T-helper 2 cell treated with Interferon-gamma antibody and Interleukin-4, amounts not matched to agents 100 ng/mL and 5 ng/mL, for 36 hours (primary cell): ENCODE measurements at regions not wholly inside any gene's neighbourhood (a gene's known extent, or its start where the extent isn't known, plus 50 kb on each side); places are given as distances from the start of the nearest gene placed in this dataset.
"Not testable (repeated sequence)": the region's sequence is repeated elsewhere in the genome, so short reads cannot be mapped to it uniquely, and the experiment has no call there.

ENCODE experiments used
- intact Hi-C: fragments of 100-400 bp; cut with micrococcal nuclease; formaldehyde crosslinking; loops from one replicate; pipeline ENCODE4 v1.15.1; 2023

DNA sequence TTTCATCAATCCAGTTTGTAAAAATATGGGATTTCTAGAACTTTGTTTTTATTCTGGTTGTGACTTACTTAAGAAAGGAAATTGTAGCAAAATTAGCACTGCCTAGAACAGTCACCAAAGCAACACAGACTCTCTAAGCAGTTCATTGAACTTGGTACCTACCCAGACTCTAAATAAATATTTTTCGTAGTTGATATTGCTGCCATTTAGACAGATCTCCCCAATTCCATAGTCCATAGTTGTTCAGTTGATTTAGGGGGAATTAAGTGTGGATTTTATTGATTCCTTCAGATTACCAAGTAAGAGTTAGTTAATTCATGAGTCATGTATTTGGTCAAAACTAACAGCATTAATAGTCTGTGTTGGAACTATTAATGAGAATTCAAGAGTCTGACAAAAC is 822.5 kb downstream of the DHX35 start:
- intact Hi-C loops = no loop called here

DNA sequence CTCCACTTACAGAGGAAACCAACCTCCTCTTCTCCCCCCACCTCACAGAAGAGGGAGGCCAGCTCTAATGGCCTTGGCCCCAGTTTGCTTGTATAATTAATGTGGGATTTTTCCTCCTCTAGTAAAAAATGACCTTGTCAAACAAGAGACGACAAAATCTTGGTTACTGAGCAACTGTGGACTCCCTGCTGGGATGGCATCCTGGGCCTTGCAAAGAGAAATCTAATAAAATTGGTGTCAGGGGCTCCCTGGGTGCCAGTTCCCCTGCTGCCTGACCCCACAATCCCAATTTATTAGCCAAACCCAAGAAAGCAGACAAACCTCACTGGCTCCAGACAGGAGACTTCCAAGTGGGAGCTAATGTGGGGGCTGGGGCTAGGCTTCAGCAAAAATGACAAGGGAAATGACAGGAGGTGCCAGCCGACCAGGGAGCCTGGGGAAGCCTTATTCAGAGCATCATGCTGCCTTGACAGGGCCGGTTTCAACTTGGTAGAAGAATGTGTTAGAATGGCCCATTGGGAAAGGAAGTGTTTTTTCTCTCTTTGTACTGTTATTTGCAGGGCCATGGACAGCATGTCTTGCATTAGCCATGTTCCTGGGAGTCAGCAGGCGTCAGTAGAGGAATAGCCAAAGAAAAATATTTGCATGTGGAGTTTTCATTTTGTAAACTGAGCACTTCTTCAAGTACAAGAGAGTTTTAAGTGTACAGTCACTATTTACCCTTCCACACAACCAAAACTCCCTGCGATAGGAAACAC is 816.9 kb downstream of the DHX35 start:
- intact Hi-C loops = no loop called here

DNA sequence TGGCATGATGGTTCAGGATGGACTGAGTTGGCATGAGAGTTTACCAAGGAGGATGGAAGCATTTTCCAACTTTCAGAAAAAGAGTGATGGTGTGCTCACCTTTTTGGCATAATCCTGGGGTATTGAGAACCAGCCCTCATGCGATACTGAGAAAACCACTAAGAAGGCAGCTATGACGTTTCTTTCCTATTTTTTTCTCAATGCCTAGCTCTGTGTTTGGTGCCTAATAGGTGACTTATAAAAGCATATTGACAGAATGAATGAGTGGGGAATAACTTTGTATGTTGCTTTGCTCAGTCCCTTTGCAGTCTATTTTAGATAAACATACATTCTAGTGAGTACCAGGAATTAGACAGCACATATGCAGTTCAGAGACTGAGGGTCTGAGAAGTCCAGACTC is 816.3 kb downstream of the DHX35 start:
- intact Hi-C loops = no loop called here

DNA sequence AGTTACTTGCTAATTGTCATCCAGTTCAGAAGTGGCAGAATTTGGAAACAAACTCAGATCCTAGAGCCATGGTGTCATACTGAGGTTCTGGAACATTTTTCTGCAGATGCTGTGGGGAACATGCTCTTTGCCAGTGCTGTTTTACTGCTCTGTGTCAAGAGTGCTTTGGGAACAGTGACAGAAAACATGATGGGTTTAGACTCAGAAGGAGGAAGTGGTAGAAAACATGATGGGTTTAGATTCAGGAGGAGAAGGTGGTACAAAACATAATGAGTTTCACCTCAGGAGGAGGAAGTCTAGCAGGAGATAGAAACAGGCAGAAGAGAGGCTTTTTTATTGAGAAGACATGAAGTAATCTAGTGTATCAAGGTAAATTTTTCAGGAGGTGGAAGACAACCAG is 815.5 kb downstream of the DHX35 start:
- intact Hi-C loops = no loop called here

DNA sequence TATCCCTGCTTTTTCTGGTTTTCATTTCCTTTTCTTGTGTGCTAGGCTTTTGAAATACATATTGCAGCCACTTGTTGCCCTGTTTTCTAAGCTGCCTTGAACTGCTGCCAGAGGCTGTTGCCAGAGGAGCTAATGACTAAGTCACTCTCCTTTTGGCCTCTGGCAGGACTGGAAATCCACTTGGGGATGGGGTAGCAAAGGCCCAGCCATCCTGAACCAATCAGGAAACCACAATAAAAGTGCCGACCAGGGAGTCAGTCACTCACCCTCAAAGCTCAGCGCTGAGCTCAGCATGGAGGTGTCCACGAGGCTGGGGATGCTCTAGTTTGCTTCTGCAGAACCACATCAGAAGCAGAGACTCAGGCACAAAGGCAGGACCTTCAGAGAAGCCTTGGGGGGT is 813.0 kb downstream of the DHX35 start:
- intact Hi-C loops = no loop called here

DNA sequence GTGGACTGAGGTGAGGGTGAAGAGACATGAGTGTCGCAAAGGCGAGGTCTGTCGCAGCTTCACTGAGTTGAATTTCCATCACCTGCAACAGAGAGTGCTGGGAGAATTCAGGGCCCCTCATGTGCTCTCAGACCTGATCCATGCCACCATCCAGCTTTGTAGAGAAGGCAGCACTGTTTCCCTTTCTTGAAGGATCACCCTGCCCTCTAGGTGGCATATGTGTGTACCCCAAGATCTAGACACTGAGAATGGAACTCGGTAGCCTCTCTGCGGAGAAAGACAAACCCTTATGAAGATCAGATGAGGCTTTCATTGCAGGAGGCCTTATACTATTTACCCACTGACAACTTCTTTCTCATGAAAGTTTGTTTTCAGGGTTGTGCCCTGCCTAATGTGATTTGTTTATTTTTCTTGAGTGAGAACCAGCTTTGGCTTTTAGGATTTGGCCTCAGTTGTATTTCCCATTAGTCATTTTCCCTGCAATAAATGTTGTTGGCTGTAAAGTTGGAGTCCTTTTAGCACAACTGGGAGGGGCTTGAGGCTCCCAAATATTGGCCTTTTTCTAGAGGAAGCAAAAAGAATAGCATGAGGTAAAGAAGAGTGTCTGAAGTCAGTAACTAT is 811.3 kb downstream of the DHX35 start:
- intact Hi-C loops = no loop called here

DNA sequence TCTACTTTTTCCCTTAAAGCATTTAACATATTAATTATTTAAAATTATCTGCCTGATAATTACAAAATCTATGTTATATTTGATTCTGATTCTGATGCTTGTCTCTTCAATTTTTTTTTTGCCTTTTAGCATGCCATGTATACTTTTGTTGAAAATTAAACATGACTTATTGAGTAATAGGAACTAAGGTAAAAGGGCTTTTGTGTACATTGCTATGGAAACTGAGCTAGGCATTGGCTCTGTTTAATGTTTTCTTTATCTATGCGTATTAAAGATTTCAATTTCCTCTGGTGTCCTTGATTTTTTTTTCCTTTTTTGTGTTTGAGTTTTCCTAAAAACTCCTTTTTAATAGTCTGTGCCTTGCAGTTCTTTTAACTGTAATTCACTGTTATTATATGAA is 805.2 kb downstream of the DHX35 start:
- intact Hi-C loops = no loop called here

DNA sequence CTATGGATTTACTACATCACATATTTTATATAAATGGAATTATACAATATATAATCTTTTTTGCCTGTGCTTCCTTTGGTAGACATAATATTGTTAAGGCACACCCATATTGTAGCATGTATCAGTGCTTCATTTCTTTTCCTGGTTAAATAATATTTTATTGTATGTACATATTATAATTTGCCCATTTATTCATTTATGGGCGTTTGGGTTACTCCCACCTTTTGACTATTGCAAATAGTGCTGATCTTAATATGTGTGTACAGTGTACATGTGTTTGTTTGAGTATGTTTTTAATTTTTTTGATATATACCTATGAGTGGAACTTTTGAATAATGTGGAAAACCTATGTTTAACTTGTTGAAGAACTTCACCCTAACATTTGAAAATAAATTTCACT is 804.2 kb downstream of the DHX35 start:
- intact Hi-C loops = no loop called here

DNA sequence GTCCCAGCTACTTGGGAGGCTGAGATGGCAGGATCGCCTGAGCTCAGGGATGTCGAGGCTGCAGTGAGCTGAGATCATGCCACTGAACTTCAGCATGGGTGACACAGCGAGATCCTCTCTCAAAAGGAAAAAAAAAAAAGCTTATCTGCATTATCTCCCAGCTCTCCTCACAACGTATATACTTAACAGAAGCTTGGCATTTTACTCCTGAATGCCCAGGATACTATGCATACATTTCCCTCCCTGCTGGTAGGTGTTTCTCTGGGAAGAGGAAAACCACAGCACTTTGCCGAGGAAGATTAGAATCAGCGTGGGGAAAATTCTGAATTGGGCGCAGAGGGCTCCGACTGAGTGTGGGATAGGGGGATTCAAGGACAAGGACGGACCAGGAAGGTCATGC is 800.6 kb downstream of the DHX35 start:
- intact Hi-C loops = no loop called here

DNA sequence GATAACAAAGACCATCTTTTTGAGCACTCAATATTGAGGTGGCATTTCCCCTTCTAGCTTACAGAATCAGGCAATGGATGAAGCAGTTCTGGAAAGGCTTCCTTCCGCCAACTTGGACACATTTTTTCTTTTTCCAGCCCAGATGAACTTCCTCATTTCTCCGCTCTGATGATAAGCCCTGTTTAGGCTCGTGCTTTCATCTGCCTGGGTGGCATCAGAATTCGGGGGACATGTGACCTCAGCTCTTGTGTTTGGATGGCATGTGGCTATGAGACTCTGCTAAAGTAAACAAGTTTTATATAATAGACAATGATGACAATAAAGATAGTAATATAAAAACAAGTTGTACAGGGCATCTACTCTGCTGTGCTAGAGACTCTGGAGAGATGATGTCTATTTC is 796.7 kb downstream of the DHX35 start:
- intact Hi-C loops = no loop called here

DNA sequence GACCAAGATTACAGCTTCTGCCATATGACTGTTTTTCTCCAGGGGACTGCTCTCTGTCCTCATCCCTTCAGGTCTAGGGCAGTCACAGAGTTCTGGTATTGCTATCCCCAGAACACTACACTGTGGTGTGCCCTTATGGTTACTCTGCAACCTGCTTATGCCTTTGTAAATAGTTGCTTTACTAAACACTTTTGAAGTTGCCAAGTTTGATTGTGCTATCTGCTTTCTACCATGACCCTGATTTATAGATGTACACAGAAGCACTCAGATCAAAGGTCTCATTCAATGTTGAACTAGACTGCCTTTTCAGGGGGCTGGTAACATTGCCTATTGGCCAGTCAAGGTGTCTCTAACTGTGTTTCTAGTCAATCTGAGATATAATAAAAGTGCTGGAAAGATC is 794.7 kb downstream of the DHX35 start:
- intact Hi-C loops = no loop called here

DNA sequence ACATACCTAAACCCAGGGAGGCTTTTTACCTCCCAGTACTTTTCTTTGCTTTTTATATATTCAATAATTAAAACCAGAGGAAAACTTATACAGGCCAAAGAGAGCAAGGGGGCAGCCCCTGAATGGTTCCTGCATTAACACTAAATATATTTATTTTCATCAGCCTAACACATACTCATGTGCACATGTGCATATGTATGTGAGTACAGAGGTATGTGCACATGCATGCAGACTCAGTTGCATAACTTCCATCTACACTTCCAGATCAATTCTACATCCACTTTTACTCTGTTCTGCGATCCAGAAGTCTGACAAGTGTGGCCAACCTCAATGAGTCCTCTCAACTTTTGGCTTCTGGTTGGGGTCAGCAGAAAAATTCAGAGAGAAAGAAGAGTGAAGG is 794.2 kb downstream of the DHX35 start:
- intact Hi-C loops = no loop called here

DNA sequence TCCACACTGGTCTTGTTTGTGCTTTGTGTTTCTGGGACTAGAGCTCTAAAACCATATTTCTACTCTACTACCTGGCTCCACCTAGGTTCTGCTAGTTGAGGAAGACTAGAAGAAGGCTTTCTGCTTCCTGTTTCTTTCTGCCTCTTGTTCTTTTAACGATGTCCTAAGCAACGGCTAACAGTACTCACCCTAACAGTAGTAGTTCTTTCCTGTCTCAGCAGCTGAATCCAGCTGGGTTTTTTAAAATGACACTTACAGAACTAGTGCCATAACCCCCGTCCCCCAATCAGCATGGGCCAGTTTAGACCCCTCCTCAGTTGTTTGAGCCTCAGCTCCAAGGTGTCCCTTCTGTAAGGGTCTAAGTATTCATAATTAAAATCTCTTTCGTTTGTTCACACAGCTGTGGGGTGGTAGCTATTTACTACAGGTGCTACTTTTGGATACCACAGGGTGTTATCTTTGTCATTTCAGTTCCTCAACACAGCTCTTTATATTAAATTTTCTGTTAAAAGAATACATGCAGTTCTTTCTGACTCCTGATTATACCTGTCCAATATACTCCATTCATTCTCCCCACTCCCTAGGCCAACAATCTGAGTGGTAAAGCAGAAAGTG is 790.2 kb downstream of the DHX35 start:
- intact Hi-C loops = no loop called here

DNA sequence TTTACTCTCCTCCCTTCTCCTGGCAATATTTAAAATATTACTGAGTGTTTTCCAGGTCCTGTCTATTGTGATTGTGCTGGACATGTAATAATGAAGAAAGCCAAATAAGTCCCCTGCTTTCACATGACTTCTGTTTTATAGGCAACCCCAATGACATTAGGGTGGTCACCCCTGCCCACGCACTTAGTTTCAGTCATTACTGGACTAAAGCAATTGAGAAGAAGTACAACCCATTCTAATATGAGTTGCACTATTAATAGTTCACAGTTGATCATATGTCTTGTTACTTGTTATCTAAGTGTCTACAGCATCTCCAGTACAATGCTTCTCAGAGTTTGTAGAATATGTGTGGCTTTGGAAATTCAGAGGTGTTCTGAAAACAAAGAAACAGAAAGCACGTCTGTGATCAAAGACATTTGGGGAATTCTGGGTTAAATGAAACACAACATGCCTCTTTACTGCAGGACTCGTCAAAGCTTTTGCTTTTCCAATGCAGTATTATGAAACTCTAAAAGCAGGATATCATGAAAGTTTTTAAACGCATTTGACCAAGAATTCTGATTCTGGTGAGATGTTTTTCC is 789.5 kb downstream of the DHX35 start:
- intact Hi-C loops = no loop called here

DNA sequence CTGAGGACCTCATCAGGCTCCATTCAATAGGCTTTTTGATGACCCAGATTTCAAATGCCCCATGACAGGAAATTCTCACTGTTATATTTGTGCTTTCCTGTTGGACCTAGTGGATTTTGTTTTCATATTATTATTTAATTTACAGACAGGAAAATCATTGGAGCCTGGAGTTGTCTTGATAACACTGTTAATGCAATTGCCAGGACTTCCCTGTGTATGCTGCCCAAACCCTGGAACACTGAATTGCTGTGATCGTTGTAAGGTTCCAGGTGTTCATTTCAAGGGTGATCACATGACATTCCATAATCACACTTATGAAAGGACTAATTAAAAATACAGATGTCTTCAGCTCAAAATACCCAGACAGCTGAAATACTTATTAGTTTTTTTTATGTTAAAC is 783.2 kb downstream of the DHX35 start:
- intact Hi-C loops = no loop called here

DNA sequence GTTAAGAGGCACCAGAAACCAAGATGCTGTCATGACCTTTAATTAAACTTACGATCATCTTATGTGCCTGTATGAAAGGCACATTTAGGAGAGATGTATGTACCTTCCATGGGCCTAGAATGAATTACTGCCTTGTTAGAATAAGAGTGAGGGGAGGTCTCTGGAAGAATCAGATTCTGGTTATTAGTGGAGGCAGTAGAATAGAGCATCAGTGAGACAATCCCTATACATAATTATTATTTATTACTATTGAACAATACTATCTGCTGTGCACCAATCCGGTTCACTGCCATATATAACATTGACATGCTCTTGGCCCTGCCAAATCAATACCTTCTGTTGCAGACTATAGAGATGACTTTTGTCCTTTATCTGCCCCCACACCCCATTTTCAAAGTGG is 776.5 kb downstream of the DHX35 start:
- intact Hi-C loops = no loop called here

DNA sequence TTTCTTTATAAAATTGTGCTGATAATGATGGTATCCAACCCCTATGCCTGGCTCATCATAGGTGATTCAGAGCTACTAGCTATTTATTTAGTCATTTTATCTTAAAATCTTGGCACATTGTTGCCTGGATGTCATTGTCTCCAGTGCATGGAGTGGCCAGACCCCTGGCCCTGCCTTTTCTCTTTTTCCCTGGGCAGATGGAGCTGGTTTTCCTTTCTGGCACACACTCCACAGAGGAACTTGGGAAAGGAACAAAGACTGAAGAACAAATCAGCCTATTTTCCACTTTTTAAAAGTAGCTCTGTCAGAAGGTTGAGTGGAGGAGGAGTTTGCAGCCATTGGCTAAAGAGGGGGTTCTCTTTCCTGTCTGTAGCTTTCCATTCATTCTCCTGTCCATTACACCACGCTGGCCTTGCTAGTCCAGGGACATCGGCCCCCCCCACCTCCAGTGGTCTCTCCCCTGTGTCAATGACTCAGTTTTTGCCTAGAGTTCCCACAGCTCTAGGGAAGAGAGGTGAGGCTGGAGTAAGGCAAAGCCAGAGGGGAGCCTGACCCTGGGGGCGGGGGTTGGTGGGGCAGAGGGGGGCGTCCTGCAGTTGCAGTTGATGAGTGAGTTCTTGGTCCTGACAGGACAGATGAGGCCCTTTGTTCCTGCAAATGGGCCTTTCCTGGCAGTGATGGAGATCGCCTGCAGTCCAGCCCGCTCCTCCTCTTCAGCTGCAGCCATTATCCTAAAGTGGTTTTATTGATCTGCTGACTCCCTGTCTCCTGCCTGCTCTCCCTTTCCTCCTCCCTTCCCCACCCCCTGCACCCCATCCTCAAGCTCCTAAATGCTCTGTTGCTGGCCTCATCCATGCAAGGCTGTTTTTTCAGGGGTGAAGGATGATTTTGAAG is 774.5 kb downstream of the DHX35 start:
- intact Hi-C loops = no loop called here

DNA sequence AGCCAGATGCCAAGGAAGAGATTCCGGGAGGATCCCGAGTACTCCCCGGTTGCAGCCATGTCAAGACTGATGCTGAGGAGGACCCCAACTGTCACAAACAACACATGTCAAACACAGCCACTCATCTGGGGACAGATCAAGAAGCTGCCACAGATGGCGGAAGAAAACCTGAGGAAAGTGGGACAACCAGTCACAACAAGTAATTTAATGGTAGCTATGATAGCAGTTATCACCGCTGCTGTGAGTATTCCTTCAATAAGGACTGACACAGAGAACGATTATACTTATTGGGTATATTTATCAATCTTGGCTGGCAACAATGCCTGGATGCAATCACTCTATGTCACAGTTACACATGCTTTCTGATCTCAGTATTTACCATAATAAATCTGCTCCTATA is 763.4 kb downstream of the DHX35 start:
- intact Hi-C loops = not testable (repeated sequence)

DNA sequence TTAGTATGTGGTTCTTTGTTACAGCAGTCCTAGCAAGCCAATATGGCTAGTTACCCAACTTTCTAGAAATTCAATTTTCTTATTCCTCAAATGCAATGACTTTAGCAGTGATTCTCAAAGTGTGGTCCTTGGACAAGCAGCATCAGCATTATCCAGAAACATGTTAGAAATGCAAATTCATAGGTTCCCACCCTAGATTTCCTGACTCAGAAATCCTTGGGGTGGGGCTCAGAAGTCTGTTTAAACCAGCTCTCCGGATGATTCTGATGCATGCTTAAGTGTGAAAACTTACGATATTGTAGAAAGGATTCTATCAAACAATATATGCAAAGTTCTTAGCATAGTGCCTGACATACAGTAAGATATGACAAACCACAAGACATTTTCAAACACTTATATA is 757.1 kb downstream of the DHX35 start:
- intact Hi-C loops = no loop called here

DNA sequence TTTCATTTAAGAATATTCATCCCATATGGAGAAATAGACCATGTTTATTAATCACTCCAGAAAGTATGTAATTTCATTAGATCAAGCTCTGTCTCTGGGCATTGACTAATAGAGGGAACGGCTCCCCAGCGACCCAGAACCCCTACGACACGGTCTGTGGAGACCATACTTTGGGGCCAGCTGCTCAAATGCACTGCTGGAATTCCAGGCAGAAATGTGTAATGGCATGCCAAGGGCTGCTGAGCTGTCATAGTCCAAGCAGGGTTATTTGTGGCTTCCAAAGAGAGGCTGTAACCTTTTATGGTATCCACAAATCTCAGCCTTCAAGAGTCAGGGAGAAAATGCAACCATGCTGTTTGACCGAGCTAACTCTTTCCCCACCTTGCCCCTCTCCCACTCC is 755.8 kb downstream of the DHX35 start:
- intact Hi-C loops = no loop called here

DNA sequence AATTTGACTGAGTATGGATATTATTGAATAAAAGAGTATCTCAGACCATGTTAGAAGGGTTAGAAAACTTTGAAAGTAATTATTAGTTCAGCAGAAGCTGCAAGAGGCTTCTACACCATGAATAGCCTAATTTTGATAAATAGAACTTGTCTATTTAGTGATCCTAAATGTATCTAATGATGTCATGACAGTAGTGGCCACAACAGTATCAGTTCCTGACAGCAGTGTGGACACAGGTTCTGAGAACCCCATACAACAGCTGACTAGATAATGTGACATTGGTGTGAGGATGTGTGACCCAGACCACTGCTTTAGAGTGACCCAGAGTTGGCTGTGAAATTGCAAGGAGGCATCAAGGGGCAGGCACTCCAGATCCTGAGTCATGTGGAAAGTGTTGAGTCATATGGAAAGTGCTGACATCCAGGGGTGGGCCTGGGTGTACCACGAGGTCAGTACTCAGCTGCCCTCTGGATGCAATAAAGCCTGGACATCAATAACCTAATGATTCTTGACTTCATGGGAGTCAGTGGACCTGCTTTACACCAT is 754.7 kb downstream of the DHX35 start:
- intact Hi-C loops = no loop called here
